IPS-18a (cell line): ENCODE measurements at regions not wholly inside any gene's neighbourhood (a gene's known extent, or its start where the extent isn't known, plus 50 kb on each side); places are given as distances from the start of the nearest gene placed in this dataset.

Experiments used
- H3K27ac ChIP-seq: one replicate; pipeline ENCODE4 v1.5.1; 2013; ENCODE audit warnings: low read length
- H3K27me3 ChIP-seq: one replicate; pipeline ENCODE4 v1.6.1; 2013; ENCODE audit warnings: mild to moderate bottlenecking, low read length; ENCODE audit not compliant: control insufficient read depth, insufficient read depth
- H3K36me3 ChIP-seq: one replicate; pipeline ENCODE4 v1.6.1; 2013; ENCODE audit warnings: low read depth, low read length; ENCODE audit not compliant: control insufficient read depth
- H3K4me1 ChIP-seq: one replicate; pipeline ENCODE4 v1.6.1; 2013; ENCODE audit warnings: low read depth, low read length; ENCODE audit not compliant: control insufficient read depth
- H3K4me3 ChIP-seq: one replicate; pipeline ENCODE4 v1.5.1; 2013; ENCODE audit warnings: low read length
- H3K9ac ChIP-seq: one replicate; pipeline ENCODE4 v1.6.1; 2013; ENCODE audit warnings: mild to moderate bottlenecking, low read length, moderate library complexity
- H3K9me3 ChIP-seq: one replicate; pipeline ENCODE4 v1.6.1; 2013; ENCODE audit warnings: low read depth, low read length; ENCODE audit not compliant: control insufficient read depth

- no peak overlapping the region for H3K9ac ChIP-seq
- H3K4me1 ChIP-seq = no peaks in the 10 kb centered on the region
- H3K4me3 ChIP-seq = no peak overlapping the region
- H3K36me3 ChIP-seq = no peaks in the 10 kb centered on the region
- H3K9me3 ChIP-seq = no peaks in the 10 kb centered on the region
- H3K27me3 ChIP-seq = no peaks in the 10 kb centered on the region
- H3K27ac ChIP-seq = no peak overlapping the region
Measured at GRCh38 chr11:97363331-97363730, 973.5 kb downstream of the JRKL start.

- Histone ChIP-seq H3K9ac (no peak overlapping the region), H3K27me3 (no peaks in the 10 kb centered on the region), H3K9me3 (no peaks in the 10 kb centered on the region), H3K4me1 (no peaks in the 10 kb centered on the region), H3K4me3 (no peak overlapping the region), H3K27ac (no peak overlapping the region), H3K36me3 (no peaks in the 10 kb centered on the region)
Measured at GRCh38 chr11:97364047-97364446, 974.2 kb downstream of the JRKL start.

DNA sequence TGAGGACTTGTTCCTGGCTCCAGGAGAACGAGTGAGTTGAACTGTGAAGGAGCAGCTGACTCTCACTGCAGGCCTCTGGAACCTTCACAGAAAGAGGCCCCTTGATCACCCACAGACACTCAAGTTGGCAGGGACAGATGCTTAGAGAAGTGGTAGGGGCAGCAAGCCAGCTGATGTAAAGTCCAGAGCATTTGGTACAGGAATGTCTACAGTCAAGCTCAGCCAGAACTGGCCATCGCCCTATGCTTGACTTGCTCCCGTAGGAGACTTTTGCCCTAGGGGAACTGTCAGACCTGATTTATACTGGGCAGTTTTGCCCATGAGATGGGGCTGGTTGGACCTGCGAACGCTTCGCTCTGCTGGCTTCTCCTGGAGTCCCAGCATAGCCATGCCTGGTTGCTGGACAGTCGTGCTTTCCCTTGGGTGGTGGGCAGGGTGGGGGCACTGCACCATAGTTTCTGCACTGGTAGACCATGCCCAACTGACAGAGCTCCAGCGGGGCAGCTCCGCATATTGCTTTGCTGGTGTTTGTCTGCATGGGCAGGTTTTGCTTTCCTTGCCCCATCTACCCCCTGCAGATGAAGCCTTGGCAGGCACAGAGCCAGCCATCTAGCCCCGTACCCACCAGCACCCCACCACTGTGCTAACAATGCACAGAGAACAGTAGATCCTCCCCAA lies 977.7 kb downstream of the JRKL start:
- no peaks in the 10 kb centered on the region for H3K27me3 ChIP-seq
- no peak overlapping the region for H3K4me3 ChIP-seq
- no peak overlapping the region for H3K27ac ChIP-seq
- no peaks in the 10 kb centered on the region for H3K9me3 ChIP-seq
- no peaks in the 10 kb centered on the region for H3K36me3 ChIP-seq
- no peak overlapping the region for H3K9ac ChIP-seq
- H3K4me1 ChIP-seq = no peaks in the 10 kb centered on the region

GRCh38 chr11:97389270-97389669 lies 999.5 kb downstream of the JRKL start:
- Histone ChIP-seq H3K9ac (no peak overlapping the region), H3K4me3 (no peak overlapping the region), H3K27me3 (no peaks in the 10 kb centered on the region), H3K36me3 (no peaks in the 10 kb centered on the region), H3K9me3 (no peaks in the 10 kb centered on the region), H3K4me1 (no peaks in the 10 kb centered on the region), H3K27ac (no peak overlapping the region)

DNA sequence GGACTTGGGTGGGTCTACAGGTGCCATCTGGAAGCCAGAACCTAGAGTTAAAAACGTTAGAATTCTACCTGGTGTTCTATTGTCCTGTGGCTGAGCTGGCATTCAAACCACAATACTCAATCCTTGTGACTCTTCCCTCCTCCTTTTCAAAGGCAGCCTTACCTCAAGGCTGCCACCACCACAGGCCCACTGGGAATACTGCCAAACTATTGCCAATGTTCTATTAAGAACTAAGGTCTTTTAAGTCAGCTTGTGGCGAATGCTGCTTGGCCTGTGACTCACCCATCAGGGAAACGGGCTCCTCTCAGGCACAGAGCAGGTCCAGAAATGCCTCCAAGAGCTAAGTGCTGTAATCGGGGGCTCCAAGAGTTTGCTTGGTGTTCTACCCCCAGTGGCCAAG lies 1008.4 kb downstream of the JRKL start:
- Histone ChIP-seq H3K9ac (no peak overlapping the region), H3K27me3 (no peaks in the 10 kb centered on the region), H3K4me1 (no peaks in the 10 kb centered on the region), H3K36me3 (no peaks in the 10 kb centered on the region), H3K9me3 (no peaks in the 10 kb centered on the region), H3K27ac (no peak overlapping the region), H3K4me3 (no peak overlapping the region)

- Histone ChIP-seq H3K9me3 (no peaks in the 10 kb centered on the region), H3K36me3 (no peaks in the 10 kb centered on the region), H3K4me3 (no peak overlapping the region), H3K4me1 (no peaks in the 10 kb centered on the region), H3K27me3 (no peaks in the 10 kb centered on the region), H3K9ac (no peak overlapping the region), H3K27ac (no peak overlapping the region)
Measured at GRCh38 chr11:97409141-97409540, 1019.3 kb downstream of the JRKL start.

DNA sequence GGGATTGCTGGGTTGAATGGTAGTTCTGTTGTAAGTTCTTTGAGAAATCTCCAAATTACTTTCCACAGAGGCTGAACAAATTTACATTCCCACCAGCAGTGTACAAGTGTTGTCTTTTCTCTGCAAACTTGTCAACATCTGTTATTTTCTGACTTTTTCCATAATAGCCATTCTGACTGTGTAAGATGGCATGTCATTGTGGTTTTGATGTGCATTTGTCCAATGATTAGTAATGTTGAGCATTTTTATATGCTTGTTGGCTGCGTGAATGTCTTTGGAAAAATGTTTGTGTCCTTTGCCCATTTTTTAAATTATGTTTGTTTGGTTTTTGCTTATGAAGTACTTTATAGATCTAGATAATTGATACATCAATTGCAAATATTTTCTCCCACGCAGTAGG lies 1025.0 kb downstream of the JRKL start:
- Histone ChIP-seq H3K27me3 (no peaks in the 10 kb centered on the region), H3K9me3 (no peaks in the 10 kb centered on the region), H3K4me1 (no peaks in the 10 kb centered on the region)

DNA sequence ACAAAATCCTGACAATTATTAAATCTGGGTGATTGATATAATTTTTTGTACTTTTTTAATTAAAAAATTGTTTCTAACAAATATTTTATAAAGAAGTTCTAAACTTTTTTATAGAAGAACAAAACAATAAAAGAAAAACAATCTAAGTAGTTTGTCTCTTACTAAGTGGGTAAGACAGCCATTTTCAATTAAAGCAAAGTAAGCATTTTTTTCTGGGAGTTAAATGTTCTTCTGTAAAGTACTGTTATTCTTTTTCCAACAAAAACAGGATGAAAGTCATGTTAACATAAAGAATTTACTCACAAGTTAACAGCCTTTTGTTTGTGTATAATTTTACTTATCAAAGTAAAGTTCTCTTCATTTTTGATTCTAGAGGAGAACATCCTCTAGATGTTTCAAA lies 1029.9 kb downstream of the JRKL start:
- Histone ChIP-seq H3K9me3 (no peaks in the 10 kb centered on the region), H3K27ac (no peak overlapping the region), H3K4me3 (no peak overlapping the region), H3K27me3 (no peaks in the 10 kb centered on the region), H3K36me3 (no peaks in the 10 kb centered on the region), H3K9ac (no peak overlapping the region), H3K4me1 (no peaks in the 10 kb centered on the region)

More for the DNA sequence above, 1025.0 kb downstream of the JRKL start:
- Histone ChIP-seq H3K36me3 (no peaks in the 10 kb centered on the region), H3K27ac (no peak overlapping the region), H3K4me3 (no peak overlapping the region), H3K9ac (no peak overlapping the region)

GRCh38 chr11:97428247-97428790 lies 1038.5 kb downstream of the JRKL start:
- no peak overlapping the region for H3K27ac ChIP-seq
- H3K4me1 ChIP-seq = no peaks in the 10 kb centered on the region
- no peak overlapping the region for H3K9ac ChIP-seq
- no peaks in the 10 kb centered on the region for H3K36me3 ChIP-seq
- H3K27me3 ChIP-seq = no peaks in the 10 kb centered on the region
- H3K4me3 ChIP-seq = no peak overlapping the region
- no peaks in the 10 kb centered on the region for H3K9me3 ChIP-seq

- Histone ChIP-seq H3K27me3 (no peaks in the 10 kb centered on the region), H3K36me3 (no peaks in the 10 kb centered on the region), H3K4me1 (no peaks in the 10 kb centered on the region), H3K9me3 (no peaks in the 10 kb centered on the region), H3K27ac (no peak overlapping the region), H3K4me3 (no peak overlapping the region), H3K9ac (no peak overlapping the region)
Measured at GRCh38 chr11:97430877-97431276, 1041.1 kb downstream of the JRKL start.

DNA sequence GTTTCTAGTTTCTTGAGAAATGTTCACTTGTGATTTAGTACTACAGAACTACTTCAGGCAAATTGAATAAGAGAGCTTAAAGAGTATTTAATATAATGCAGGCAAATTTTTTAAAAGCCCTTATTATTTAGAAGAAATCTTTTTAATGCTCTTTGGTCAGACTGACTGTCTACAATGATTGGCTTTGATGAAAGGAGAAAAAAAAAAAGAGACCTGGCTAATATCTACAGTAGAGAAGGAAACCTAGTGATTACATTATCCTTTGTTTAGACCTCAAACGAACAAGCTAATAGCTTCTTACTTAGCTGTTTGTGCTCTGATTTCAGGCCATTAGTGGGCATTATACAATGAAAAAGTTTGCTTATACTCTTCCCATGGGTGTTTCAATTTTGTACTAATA lies 1043.1 kb downstream of the JRKL start:
- H3K4me3 ChIP-seq = no peak overlapping the region
- no peaks in the 10 kb centered on the region for H3K4me1 ChIP-seq
- H3K27me3 ChIP-seq = no peaks in the 10 kb centered on the region
- H3K9ac ChIP-seq = no peak overlapping the region
- no peaks in the 10 kb centered on the region for H3K36me3 ChIP-seq
- H3K9me3 ChIP-seq = no peaks in the 10 kb centered on the region
- H3K27ac ChIP-seq = no peak overlapping the region

DNA sequence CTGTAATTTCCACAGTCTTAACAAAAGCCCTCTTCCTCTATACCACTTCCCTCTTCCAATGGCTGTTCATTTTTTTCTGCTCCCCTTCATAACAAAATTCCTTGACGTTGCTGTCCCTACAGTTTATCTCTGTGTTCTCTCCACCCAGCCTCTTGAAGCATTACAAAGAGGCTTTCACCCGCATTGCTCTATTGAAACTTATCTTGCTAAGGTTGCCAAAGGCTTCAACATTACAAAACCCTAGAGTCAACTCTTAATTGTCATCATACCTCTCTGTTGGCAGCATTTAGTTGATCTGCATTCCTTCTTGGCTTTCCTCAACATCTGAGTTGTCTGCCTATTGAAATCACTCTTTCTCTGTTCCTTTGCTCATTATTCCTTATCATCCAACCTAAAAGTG lies 1055.7 kb downstream of the JRKL start:
- H3K27me3 ChIP-seq = no peaks in the 10 kb centered on the region
- no peaks in the 10 kb centered on the region for H3K9me3 ChIP-seq
- H3K36me3 ChIP-seq = no peaks in the 10 kb centered on the region
- no peak overlapping the region for H3K9ac ChIP-seq
- no peak overlapping the region for H3K27ac ChIP-seq
- peaks cover 7% of the 10 kb centered on the region for H3K4me1 ChIP-seq
- H3K4me3 ChIP-seq = no peak overlapping the region
